RWPE2 (cell line): ENCODE measurements at regions not wholly inside any gene's neighbourhood (a gene's known extent, or its start where the extent isn't known, plus 50 kb on each side); places are given as distances from the start of the nearest gene placed in this dataset.

Experiments used
- ATAC-seq: fragments of 200-7000 bp; cut with Tn5 transposase; 3 replicates; pipeline ENCODE4 v1.9.1; 2021; ENCODE audit warnings: low read depth
- DNase-seq: peaks from one replicate; pipeline ENCODE4 v3.0.0-alpha.2; 2020; ENCODE audit warnings: low spot score
- H3K27ac ChIP-seq: fragments of 450-650 bp; 2 replicates; pipeline ENCODE4 v1.5.1; 2017; ENCODE audit warnings: mild to moderate bottlenecking; ENCODE audit not compliant: poor library complexity, severe bottlenecking
- H3K27me3 ChIP-seq: fragments of 250-450 bp; sonication (Bioruptor Pico); 2 replicates; pipeline ENCODE4 v1.5.1; 2021; ENCODE audit warnings: mild to moderate bottlenecking, moderate library complexity; ENCODE audit not compliant: insufficient read depth, poor library complexity, severe bottlenecking
- H3K36me3 ChIP-seq: fragments of 250-450 bp; sonication (Bioruptor Pico); 2 replicates; pipeline ENCODE4 v1.5.1; 2020; ENCODE audit warnings: low read depth, mild to moderate bottlenecking, moderate library complexity
- H3K4me1 ChIP-seq: fragments of 250-450 bp; sonication (Bioruptor Pico); 2 replicates; pipeline ENCODE4 v1.5.1; 2021; ENCODE audit warnings: mild to moderate bottlenecking, moderate library complexity; ENCODE audit not compliant: insufficient read depth, poor library complexity, severe bottlenecking
- H3K4me3 ChIP-seq: fragments of 250-450 bp; sonication (Bioruptor Pico); 2 replicates; pipeline ENCODE4 v1.5.1; 2021; ENCODE audit warnings: mild to moderate bottlenecking, moderate library complexity; ENCODE audit not compliant: severe bottlenecking
- H3K9me3 ChIP-seq: fragments of 250-450 bp; sonication (Bioruptor Pico); 2 replicates; pipeline ENCODE4 v1.5.1; 2021; ENCODE audit warnings: mild to moderate bottlenecking, moderate library complexity; ENCODE audit not compliant: severe bottlenecking
- CTCF ChIP-seq: fragments of 450-650 bp; IDR thresholded peaks from one replicate; pipeline ENCODE4 v1.5.1; 2017; ENCODE audit warnings: mild to moderate bottlenecking, moderate library complexity; ENCODE audit not compliant: poor library complexity, severe bottlenecking

- no peak overlapping the region for H3K27ac ChIP-seq
- ATAC-seq = no peak
- H3K4me3 ChIP-seq = no peak overlapping the region
- no peaks in the 10 kb centered on the region for H3K4me1 ChIP-seq
- H3K9me3 ChIP-seq = no peaks in the 10 kb centered on the region
- DNase-seq = no peak
- H3K36me3 ChIP-seq = no peaks in the 10 kb centered on the region
- no peaks in the 10 kb centered on the region for H3K27me3 ChIP-seq
- no peak for TF ChIP-seq CTCF
Observed at GRCh38 chr11:115751243-115752015, 247.2 kb upstream of the CADM1 start.

GRCh38 chr11:115745610-115746512, 241.6 kb upstream of the CADM1 start:
- H3K36me3 ChIP-seq = no peaks in the 10 kb centered on the region
- H3K27ac ChIP-seq = no peak overlapping the region
- no peak for TF ChIP-seq CTCF
- ATAC-seq = no peak
- no peak for DNase-seq
- H3K4me3 ChIP-seq = no peak overlapping the region
- no peaks in the 10 kb centered on the region for H3K27me3 ChIP-seq
- no peaks in the 10 kb centered on the region for H3K4me1 ChIP-seq
- H3K9me3 ChIP-seq = no peaks in the 10 kb centered on the region

- Histone ChIP-seq H3K27ac (no peak overlapping the region), H3K9me3 (no peaks in the 10 kb centered on the region), H3K36me3 (no peaks in the 10 kb centered on the region), H3K27me3 (no peaks in the 10 kb centered on the region), H3K4me3 (no peak overlapping the region), H3K4me1 (no peaks in the 10 kb centered on the region)
- ATAC-seq (no peak), DNase-seq (no peak)
- TF ChIP-seq CTCF = no peak
Observed at GRCh38 chr11:115745066-115745465, 240.9 kb upstream of the CADM1 start.

- DNase-seq = no peak
- Histone ChIP-seq H3K27ac (no peak overlapping the region), H3K4me1 (no peaks in the 10 kb centered on the region), H3K36me3 (no peaks in the 10 kb centered on the region), H3K4me3 (no peak overlapping the region), H3K9me3 (no peaks in the 10 kb centered on the region), H3K27me3 (no peaks in the 10 kb centered on the region)
- TF ChIP-seq CTCF = no peak
- ATAC-seq = no peak
Observed at GRCh38 chr11:115743719-115744118, 239.5 kb upstream of the CADM1 start.
